SK-N-SH treated with all-trans-retinoic acid at 6 μM for 48 hours (cell line): ENCODE measurements at regions not wholly inside any gene's neighbourhood (a gene's known extent, or its start where the extent isn't known, plus 50 kb on each side); places are given as distances from the start of the nearest gene placed in this dataset.

ENCODE experiments used
- ATAC-seq: fragments of 200-7000 bp; cut with Tn5 transposase; 3 replicates; pipeline ENCODE4 v1.9.1; 2020; ENCODE audit warnings: mild to moderate bottlenecking, moderate library complexity
- ARNTL ChIP-seq: fragments of 450-650 bp; formaldehyde crosslinking; IDR thresholded peaks from 2 replicates; pipeline ENCODE4 v1.5.0; 2020; ENCODE audit warnings: low read depth, mild to moderate bottlenecking, moderate library complexity, borderline replicate concordance
- BACH2 ChIP-seq: fragments of 250-450 bp; sonication (Bioruptor Pico); IDR thresholded peaks from 2 replicates; pipeline ENCODE4 v1.9.0; 2021; ENCODE audit warnings: mild to moderate bottlenecking, borderline replicate concordance
- CSDC2 ChIP-seq: fragments of 250-450 bp; sonication (Bioruptor Pico); IDR thresholded peaks from 2 replicates; pipeline ENCODE4 v1.5.0; 2020; ENCODE audit warnings: mild to moderate bottlenecking, moderate library complexity
- GLIS3 ChIP-seq: fragments of 250-450 bp; sonication (Bioruptor Pico); IDR thresholded peaks from 2 replicates; pipeline ENCODE4 v1.5.0; 2020; ENCODE audit warnings: mild to moderate bottlenecking, moderate library complexity
- ISL1 ChIP-seq: fragments of 250-450 bp; sonication (Bioruptor Pico); IDR thresholded peaks from 2 replicates; pipeline ENCODE4 v2.1.2; 2022; ENCODE audit warnings: mild to moderate bottlenecking, moderate library complexity
- OSR1 ChIP-seq: fragments of 250-450 bp; sonication (Bioruptor Pico); IDR thresholded peaks from 2 replicates; pipeline ENCODE4 v1.8.0; 2022; ENCODE audit warnings: moderate library complexity, mild to moderate bottlenecking, inconsistent platforms
- PPARA ChIP-seq: fragments of 250-450 bp; sonication (Bioruptor Pico); IDR thresholded peaks from 2 replicates; pipeline ENCODE4 v1.5.0; 2020; ENCODE audit warnings: mild to moderate bottlenecking, borderline replicate concordance
- RARB ChIP-seq: fragments of 250-450 bp; sonication (Bioruptor Pico); IDR thresholded peaks from 2 replicates; pipeline ENCODE4 v1.8.0; 2021; ENCODE audit warnings: mild to moderate bottlenecking, moderate library complexity
- TCF4 ChIP-seq: fragments of 250-450 bp; sonication (Bioruptor Pico); IDR thresholded peaks from 2 replicates; pipeline ENCODE4 v1.8.0; 2021; ENCODE audit warnings: mild to moderate bottlenecking, moderate library complexity, borderline replicate concordance
- ZFP3 ChIP-seq: fragments of 250-450 bp; sonication (Bioruptor Pico); IDR thresholded peaks from 2 replicates; pipeline ENCODE4 v1.5.0; 2020; ENCODE audit warnings: mild to moderate bottlenecking, moderate library complexity
- ZFP30 ChIP-seq: fragments of 450-650 bp; formaldehyde crosslinking; IDR thresholded peaks from 2 replicates; pipeline ENCODE4 v1.5.0; 2022; ENCODE audit warnings: mild to moderate bottlenecking, moderate library complexity
- ZNF565 ChIP-seq: fragments of 450-650 bp; formaldehyde crosslinking; conservative IDR thresholded peaks from 2 replicates; pipeline ENCODE4 v1.5.0; 2020; ENCODE audit warnings: low read depth, mild to moderate bottlenecking, moderate library complexity
- TF ChIP-seq, protein P1 (sequence below): fragments of 250-450 bp; sonication (Bioruptor Pico); IDR thresholded peaks from 2 replicates; pipeline ENCODE4 v1.8.0; 2020; ENCODE audit warnings: mild to moderate bottlenecking, moderate library complexity, borderline replicate concordance
- TF ChIP-seq, protein P2 (sequence below): fragments of 250-450 bp; sonication (Bioruptor Pico); IDR thresholded peaks from 2 replicates; pipeline ENCODE4 v1.8.0; 2021; ENCODE audit warnings: low read depth, mild to moderate bottlenecking, moderate library complexity, borderline replicate concordance
- TF ChIP-seq, protein P3 (sequence below): fragments of 250-450 bp; sonication (Bioruptor Pico); IDR thresholded peaks from 2 replicates; pipeline ENCODE4 v1.5.1; 2021; ENCODE audit warnings: mild to moderate bottlenecking, moderate library complexity
- TF ChIP-seq, protein P4 (sequence below): fragments of 250-450 bp; sonication (Bioruptor Pico); IDR thresholded peaks from 2 replicates; pipeline ENCODE4 v1.5.0; 2020; ENCODE audit warnings: mild to moderate bottlenecking, moderate library complexity
- TF ChIP-seq, protein P5 (sequence below): fragments of 250-450 bp; sonication (Bioruptor Pico); IDR thresholded peaks from 2 replicates; pipeline ENCODE4 v1.5.1; 2020; ENCODE audit warnings: low read depth, mild to moderate bottlenecking, moderate library complexity

DNA sequence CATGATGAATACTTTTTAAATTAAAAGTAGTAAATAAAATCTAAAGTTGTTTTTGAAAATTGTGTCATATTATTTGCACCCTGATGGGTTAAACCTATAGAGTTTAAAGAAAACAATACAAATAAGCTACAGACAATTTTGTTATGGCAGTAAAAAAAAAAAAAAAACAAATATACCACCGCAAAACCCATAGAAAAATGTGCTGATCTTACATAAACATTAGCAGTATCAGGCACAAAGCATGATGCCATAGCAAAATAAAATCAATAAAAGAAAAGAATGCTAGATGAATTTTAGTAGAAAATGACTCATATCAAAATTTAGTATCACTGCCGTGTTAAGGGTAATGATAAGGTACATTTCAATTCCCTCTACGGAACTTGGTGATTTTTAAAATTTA, 826.0 kb downstream of the SLITRK1 start:
- no peak for ATAC-seq
- TF ChIP-seq, protein P1, sequence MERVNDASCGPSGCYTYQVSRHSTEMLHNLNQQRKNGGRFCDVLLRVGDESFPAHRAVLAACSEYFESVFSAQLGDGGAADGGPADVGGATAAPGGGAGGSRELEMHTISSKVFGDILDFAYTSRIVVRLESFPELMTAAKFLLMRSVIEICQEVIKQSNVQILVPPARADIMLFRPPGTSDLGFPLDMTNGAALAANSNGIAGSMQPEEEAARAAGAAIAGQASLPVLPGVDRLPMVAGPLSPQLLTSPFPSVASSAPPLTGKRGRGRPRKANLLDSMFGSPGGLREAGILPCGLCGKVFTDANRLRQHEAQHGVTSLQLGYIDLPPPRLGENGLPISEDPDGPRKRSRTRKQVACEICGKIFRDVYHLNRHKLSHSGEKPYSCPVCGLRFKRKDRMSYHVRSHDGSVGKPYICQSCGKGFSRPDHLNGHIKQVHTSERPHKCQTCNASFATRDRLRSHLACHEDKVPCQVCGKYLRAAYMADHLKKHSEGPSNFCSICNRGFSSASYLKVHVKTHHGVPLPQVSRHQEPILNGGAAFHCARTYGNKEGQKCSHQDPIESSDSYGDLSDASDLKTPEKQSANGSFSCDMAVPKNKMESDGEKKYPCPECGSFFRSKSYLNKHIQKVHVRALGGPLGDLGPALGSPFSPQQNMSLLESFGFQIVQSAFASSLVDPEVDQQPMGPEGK: no peak
- TF ChIP-seq ARNTL (CRISPR knock-in tag) (no peak), ZFP30 (CRISPR knock-in tag) (no peak), BACH2 (CRISPR knock-in tag) (no peak), ISL1 (CRISPR knock-in tag) (no peak), ZNF565 (CRISPR knock-in tag) (no peak), OSR1 (CRISPR knock-in tag) (no peak), TCF4 (CRISPR knock-in tag) (no peak)
- TF ChIP-seq, protein P2, sequence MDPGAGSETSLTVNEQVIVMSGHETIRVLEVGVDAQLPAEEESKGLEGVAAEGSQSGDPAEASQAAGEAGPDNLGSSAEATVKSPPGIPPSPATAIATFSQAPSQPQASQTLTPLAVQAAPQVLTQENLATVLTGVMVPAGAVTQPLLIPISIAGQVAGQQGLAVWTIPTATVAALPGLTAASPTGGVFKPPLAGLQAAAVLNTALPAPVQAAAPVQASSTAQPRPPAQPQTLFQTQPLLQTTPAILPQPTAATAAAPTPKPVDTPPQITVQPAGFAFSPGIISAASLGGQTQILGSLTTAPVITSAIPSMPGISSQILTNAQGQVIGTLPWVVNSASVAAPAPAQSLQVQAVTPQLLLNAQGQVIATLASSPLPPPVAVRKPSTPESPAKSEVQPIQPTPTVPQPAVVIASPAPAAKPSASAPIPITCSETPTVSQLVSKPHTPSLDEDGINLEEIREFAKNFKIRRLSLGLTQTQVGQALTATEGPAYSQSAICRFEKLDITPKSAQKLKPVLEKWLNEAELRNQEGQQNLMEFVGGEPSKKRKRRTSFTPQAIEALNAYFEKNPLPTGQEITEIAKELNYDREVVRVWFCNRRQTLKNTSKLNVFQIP: no peak

DNA sequence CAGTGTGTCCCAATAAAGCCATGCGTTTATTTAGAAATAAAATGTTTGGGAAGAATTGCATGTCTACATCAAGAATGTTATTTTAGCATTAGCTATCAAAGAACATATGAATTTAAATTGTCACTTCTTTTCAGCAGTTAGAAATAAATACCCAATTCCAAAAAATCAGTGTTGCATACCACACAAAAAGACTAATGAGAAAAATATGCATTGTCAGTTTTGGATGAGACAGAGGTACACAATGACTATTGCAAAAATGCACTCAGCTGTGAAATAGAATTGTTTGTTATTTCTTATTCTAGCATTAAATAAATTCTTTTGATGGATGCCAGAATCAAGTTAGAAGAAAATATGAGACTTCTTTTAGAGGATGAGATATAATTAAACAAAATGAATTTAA, 833.9 kb downstream of the SLITRK1 start:
- TF ChIP-seq CSDC2 (CRISPR knock-in tag) (no peak), ZNF565 (CRISPR knock-in tag) (no peak), OSR1 (CRISPR knock-in tag) (no peak), GLIS3 (CRISPR knock-in tag) (no peak), ZFP3 (CRISPR knock-in tag) (no peak)
- TF ChIP-seq, protein P3, sequence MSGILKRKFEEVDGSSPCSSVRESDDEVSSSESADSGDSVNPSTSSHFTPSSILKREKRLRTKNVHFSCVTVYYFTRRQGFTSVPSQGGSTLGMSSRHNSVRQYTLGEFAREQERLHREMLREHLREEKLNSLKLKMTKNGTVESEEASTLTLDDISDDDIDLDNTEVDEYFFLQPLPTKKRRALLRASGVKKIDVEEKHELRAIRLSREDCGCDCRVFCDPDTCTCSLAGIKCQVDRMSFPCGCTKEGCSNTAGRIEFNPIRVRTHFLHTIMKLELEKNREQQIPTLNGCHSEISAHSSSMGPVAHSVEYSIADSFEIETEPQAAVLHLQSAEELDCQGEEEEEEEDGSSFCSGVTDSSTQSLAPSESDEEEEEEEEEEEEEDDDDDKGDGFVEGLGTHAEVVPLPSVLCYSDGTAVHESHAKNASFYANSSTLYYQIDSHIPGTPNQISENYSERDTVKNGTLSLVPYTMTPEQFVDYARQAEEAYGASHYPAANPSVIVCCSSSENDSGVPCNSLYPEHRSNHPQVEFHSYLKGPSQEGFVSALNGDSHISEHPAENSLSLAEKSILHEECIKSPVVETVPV (CRISPR knock-in tag): no peak
- TF ChIP-seq, protein P2: no peak
- TF ChIP-seq, all 23 proteins: peak for 0
- ATAC-seq: no peak

DNA sequence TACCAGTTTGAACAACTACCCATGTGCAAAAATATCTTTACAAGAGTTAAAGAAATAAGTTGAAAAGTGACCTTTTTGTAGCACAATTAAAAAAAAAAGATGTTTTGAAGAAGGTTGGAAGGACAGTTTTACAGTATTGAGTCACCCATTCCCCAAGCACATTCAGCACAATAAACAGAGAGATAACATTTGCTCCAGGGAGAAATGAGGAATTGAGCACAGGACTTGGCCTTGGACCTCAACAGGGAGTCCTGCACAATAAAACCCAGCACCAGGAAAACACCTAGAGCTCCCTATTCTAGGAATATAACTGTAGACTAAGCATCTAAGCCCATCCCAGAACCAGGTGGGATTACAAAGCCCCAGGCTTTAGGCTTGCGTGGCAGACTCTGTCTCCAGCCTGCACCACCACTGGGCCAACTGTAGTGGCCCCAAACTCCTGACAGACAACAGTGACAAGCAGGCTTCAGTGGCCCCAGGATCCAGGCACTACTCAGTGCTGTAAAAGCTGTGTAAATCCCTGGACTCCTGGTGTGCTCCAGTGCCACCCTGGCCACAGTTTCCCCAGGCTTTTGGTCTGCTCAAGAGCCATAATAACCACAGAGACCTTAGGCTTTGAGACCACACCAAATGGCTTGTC, 857.2 kb downstream of the SLITRK1 start:
- TF ChIP-seq RARB (CRISPR knock-in tag) (no peak), OSR1 (CRISPR knock-in tag) (no peak), PPARA (no peak), ARNTL (CRISPR knock-in tag) (no peak), BACH2 (CRISPR knock-in tag) (no peak)
- TF ChIP-seq, protein P4, sequence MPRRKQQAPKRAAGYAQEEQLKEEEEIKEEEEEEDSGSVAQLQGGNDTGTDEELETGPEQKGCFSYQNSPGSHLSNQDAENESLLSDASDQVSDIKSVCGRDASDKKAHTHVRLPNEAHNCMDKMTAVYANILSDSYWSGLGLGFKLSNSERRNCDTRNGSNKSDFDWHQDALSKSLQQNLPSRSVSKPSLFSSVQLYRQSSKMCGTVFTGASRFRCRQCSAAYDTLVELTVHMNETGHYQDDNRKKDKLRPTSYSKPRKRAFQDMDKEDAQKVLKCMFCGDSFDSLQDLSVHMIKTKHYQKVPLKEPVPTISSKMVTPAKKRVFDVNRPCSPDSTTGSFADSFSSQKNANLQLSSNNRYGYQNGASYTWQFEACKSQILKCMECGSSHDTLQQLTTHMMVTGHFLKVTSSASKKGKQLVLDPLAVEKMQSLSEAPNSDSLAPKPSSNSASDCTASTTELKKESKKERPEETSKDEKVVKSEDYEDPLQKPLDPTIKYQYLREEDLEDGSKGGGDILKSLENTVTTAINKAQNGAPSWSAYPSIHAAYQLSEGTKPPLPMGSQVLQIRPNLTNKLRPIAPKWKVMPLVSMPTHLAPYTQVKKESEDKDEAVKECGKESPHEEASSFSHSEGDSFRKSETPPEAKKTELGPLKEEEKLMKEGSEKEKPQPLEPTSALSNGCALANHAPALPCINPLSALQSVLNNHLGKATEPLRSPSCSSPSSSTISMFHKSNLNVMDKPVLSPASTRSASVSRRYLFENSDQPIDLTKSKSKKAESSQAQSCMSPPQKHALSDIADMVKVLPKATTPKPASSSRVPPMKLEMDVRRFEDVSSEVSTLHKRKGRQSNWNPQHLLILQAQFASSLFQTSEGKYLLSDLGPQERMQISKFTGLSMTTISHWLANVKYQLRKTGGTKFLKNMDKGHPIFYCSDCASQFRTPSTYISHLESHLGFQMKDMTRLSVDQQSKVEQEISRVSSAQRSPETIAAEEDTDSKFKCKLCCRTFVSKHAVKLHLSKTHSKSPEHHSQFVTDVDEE (CRISPR knock-in tag): no peak
- TF ChIP-seq, protein P5, sequence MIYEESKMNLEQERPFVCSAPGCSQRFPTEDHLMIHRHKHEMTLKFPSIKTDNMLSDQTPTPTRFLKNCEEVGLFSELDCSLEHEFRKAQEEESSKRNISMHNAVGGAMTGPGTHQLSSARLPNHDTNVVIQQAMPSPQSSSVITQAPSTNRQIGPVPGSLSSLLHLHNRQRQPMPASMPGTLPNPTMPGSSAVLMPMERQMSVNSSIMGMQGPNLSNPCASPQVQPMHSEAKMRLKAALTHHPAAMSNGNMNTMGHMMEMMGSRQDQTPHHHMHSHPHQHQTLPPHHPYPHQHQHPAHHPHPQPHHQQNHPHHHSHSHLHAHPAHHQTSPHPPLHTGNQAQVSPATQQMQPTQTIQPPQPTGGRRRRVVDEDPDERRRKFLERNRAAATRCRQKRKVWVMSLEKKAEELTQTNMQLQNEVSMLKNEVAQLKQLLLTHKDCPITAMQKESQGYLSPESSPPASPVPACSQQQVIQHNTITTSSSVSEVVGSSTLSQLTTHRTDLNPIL: no peak
- ATAC-seq: no peak
